Fibroblast of skin of right quadriceps (primary cell): ENCODE measurements at regions not wholly inside any gene's neighbourhood (a gene's known extent, or its start where the extent isn't known, plus 50 kb on each side); places are given as distances from the start of the nearest gene placed in this dataset.

Experiments used
- DNase-seq: peaks from one replicate; pipeline ENCODE4 v3.0.0-alpha.2; 2013

- DNase-seq = no peak
Observed at GRCh38 chr2:206368484-206368883, 74.8 kb upstream of the ADAM23 start.

- no peak for DNase-seq
Observed at GRCh38 chr2:206368933-206369569, 74.3 kb upstream of the ADAM23 start.

- no peak for DNase-seq
Observed at GRCh38 chr2:206375956-206376355, 67.4 kb upstream of the ADAM23 start.

GRCh38 chr2:206378835-206379234 lies 64.5 kb upstream of the ADAM23 start:
- no peak for DNase-seq

GRCh38 chr2:206379266-206379665 lies 64.1 kb upstream of the ADAM23 start:
- no peak for DNase-seq

- DNase-seq = no peak
Observed at GRCh38 chr2:206379886-206380285, 63.4 kb upstream of the ADAM23 start.

GRCh38 chr2:206381881-206382280 lies 61.5 kb upstream of the ADAM23 start:
- no peak for DNase-seq

- DNase-seq = no peak
Observed at GRCh38 chr2:206383669-206384068, 59.7 kb upstream of the ADAM23 start.

- no peak for DNase-seq
Observed at GRCh38 chr2:206387808-206388207, 55.5 kb upstream of the ADAM23 start.

GRCh38 chr2:206388698-206389097 lies 54.6 kb upstream of the ADAM23 start:
- DNase-seq = no peak

GRCh38 chr2:206389164-206389563 lies 54.2 kb upstream of the ADAM23 start:
- DNase-seq = no peak

GRCh38 chr2:206390181-206390580 lies 53.2 kb upstream of the ADAM23 start:
- DNase-seq = no peak

GRCh38 chr2:206392118-206392517 lies 51.2 kb upstream of the ADAM23 start:
- peak; percentile 31 for DNase-seq
